ENCODE measurements at regions not wholly inside any gene's neighbourhood (a gene's known extent, or its start where the extent isn't known, plus 50 kb on each side); places are given as distances from the start of the nearest gene placed in this dataset.

GRCh38 chr4:173858471-173858870, 328.4 kb upstream of the HAND2 start:
- TF ChIP-seq CTCF (IDR thresholded peaks at IDR 0.05 in 4 of 5, conservative IDR thresholded peaks at IDR 0.05 in 1 of 5), result no peak
- TF ChIP-seq POLR2A (IDR thresholded peaks at IDR 0.05), result no peak
